ENCODE measurements at regions not wholly inside any gene's neighbourhood (a gene's known extent, or its start where the extent isn't known, plus 50 kb on each side); places are given as distances from the start of the nearest gene placed in this dataset.
"Not testable (repeated sequence)": the region's sequence is repeated elsewhere in the genome, so short reads cannot be mapped to it uniquely, and the experiment has no call there.

- no peak overlapping the region for H3K4me3 ChIP-seq (ENCODE audit: low read depth, low read length)
- DNase-seq (ENCODE audit: low read depth) = peak; percentile 71
These were observed 567.3 kb upstream of the KLF4 start for GRCh38 chr9:108056805-108057386.

- no peak for DNase-seq (ENCODE audit: low read depth)
- H3K4me3 ChIP-seq (ENCODE audit: low read depth, low read length) = peak overlapping the region; percentile 1
These were observed 566.7 kb upstream of the KLF4 start for GRCh38 chr9:108056084-108056804.

GRCh38 chr9:108054131-108054630 lies 564.6 kb upstream of the KLF4 start:
- no peak for DNase-seq (ENCODE audit: low read depth)
- no peak overlapping the region for H3K4me3 ChIP-seq (ENCODE audit: low read depth, low read length)

- H3K4me3 ChIP-seq (ENCODE audit: low read depth, low read length) = no peak overlapping the region
- peak; percentile 89 for DNase-seq (ENCODE audit: low read depth)
These were observed 564.0 kb upstream of the KLF4 start for GRCh38 chr9:108053555-108054061.

GRCh38 chr9:108052431-108053080 lies 563.0 kb upstream of the KLF4 start:
- DNase-seq (ENCODE audit: low read depth) = no peak

GRCh38 chr9:108050894-108051293 lies 561.3 kb upstream of the KLF4 start:
- H3K4me3 ChIP-seq (ENCODE audit: low read depth, low read length) = no peak overlapping the region
- DNase-seq (ENCODE audit: low read depth) = no peak

More at GRCh38 chr9:108052431-108053080, 563.0 kb upstream of the KLF4 start:
- no peak overlapping the region for H3K4me3 ChIP-seq (ENCODE audit: low read depth, low read length)

- no peak overlapping the region for H3K4me3 ChIP-seq (ENCODE audit: low read depth, low read length)
- DNase-seq (ENCODE audit: low read depth) = no peak
These were observed 560.3 kb upstream of the KLF4 start for GRCh38 chr9:108049671-108050494.

GRCh38 chr9:108049026-108049607 lies 559.5 kb upstream of the KLF4 start:
- H3K4me3 ChIP-seq (ENCODE audit: low read depth, low read length) = no peak overlapping the region
- peak; percentile 90 for DNase-seq (ENCODE audit: low read depth)

GRCh38 chr9:108048406-108049025 lies 558.9 kb upstream of the KLF4 start:
- H3K4me3 ChIP-seq (ENCODE audit: low read depth, low read length) = no peak overlapping the region
- no peak for DNase-seq (ENCODE audit: low read depth)

GRCh38 chr9:108047777-108048176 lies 558.2 kb upstream of the KLF4 start:
- not testable (repeated sequence) for DNase-seq (ENCODE audit: low read depth); H3K4me3 ChIP-seq (ENCODE audit: low read depth, low read length)

GRCh38 chr9:108047264-108047663 lies 557.7 kb upstream of the KLF4 start:
- no peak for DNase-seq (ENCODE audit: low read depth)
- H3K4me3 ChIP-seq (ENCODE audit: low read depth, low read length) = no peak overlapping the region

GRCh38 chr9:108045851-108046250 lies 556.3 kb upstream of the KLF4 start:
- DNase-seq (ENCODE audit: low read depth) = no peak
- no peak overlapping the region for H3K4me3 ChIP-seq (ENCODE audit: low read depth, low read length)

GRCh38 chr9:108043585-108043984 lies 554.0 kb upstream of the KLF4 start:
- no peak for DNase-seq (ENCODE audit: low read depth)
- no peak overlapping the region for H3K4me3 ChIP-seq (ENCODE audit: low read depth, low read length)

GRCh38 chr9:108041551-108041950 lies 552.0 kb upstream of the KLF4 start:
- DNase-seq (ENCODE audit: low read depth) = peak; percentile 63

GRCh38 chr9:108040783-108041182 lies 551.2 kb upstream of the KLF4 start:
- DNase-seq (ENCODE audit: low read depth) = peak; percentile 45
- H3K4me3 ChIP-seq (ENCODE audit: low read depth, low read length) = no peak overlapping the region

More at GRCh38 chr9:108041551-108041950, 552.0 kb upstream of the KLF4 start:
- no peak overlapping the region for H3K4me3 ChIP-seq (ENCODE audit: low read depth, low read length)

GRCh38 chr9:108039493-108039892 lies 549.9 kb upstream of the KLF4 start:
- no peak overlapping the region for H3K4me3 ChIP-seq (ENCODE audit: low read depth, low read length)
- no peak for DNase-seq (ENCODE audit: low read depth)

- DNase-seq (ENCODE audit: low read depth) = no peak
- H3K4me3 ChIP-seq (ENCODE audit: low read depth, low read length) = no peak overlapping the region
These were observed 549.4 kb upstream of the KLF4 start for GRCh38 chr9:108039012-108039411.

GRCh38 chr9:108035487-108035886 lies 545.9 kb upstream of the KLF4 start:
- DNase-seq (ENCODE audit: low read depth) = no peak

More at GRCh38 chr9:108035487-108035886, 545.9 kb upstream of the KLF4 start:
- H3K4me3 ChIP-seq (ENCODE audit: low read depth, low read length) = no peak overlapping the region

All from skeletal muscle cell (primary cell).